ENCODE measurements at regions not wholly inside any gene's neighbourhood (a gene's known extent, or its start where the extent isn't known, plus 50 kb on each side); places are given as distances from the start of the nearest gene placed in this dataset.

DNA sequence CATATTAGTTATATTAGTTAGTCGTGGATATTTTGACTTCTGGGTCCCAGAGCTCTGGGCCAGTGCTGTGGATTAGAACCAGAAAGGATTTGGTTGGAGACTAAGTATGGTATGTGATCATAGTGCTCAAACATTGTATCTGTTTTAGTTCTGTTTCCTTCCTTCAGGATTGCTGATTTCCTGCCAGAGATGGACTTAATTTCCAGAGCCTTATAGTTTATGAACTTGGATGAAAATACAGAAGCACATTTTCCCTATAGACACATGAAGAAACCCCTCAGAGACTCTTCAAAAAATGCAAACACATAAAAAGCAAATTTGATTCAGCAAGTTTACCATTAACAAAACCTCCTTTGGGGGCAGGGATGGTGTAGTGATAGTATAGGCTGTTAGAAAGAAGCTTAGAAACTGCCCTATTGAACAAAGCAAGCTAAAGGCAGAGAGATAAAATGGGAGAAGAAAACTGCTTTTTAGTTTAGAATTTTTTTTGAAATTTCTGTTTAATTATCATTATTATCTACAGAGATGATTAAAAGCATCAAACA lies 88.7 kb upstream of the EFEMP1 start:
- no peak for TF ChIP-seq CTCF (IDR thresholded peaks at IDR 0.05; ENCODE audit: insufficient read depth, low read length, poor library complexity, severe bottlenecking)
- no peak for TF ChIP-seq EZH2phosphoT487 (conservative IDR thresholded peaks at IDR 0.05; ENCODE audit: low read length)
- no peak overlapping the region for H2AFZ ChIP-seq (ENCODE audit: low read depth, low read length, severe bottlenecking)
- no peak overlapping the region for H3K9ac ChIP-seq (ENCODE audit: low read length)
- no peaks in the 10 kb centered on the region for H4K20me1 ChIP-seq (ENCODE audit: low read depth, low read length)
- H3K4me2 ChIP-seq (ENCODE audit: low read depth, low read length, poor library complexity, severe bottlenecking): no peak overlapping the region
- no peaks in the 10 kb centered on the region for H3K27me3 ChIP-seq (ENCODE audit: low read length)
- no peaks in the 10 kb centered on the region for H3F3A ChIP-seq (ENCODE audit: insufficient read depth)
- no peaks in the 10 kb centered on the region for H3K9me2 ChIP-seq (replicated peaks; ENCODE audit: insufficient read depth, low read length)
- no peaks in the 10 kb centered on the region for H3K9me3 ChIP-seq (ENCODE audit: insufficient read depth, low read length)
- H3K27ac ChIP-seq (ENCODE audit: low read depth, low read length): no peak overlapping the region
- H3K4me3 ChIP-seq (ENCODE audit: insufficient read depth, low read length, poor library complexity, severe bottlenecking): no peak overlapping the region
- no peaks in the 10 kb centered on the region for H3K79me2 ChIP-seq (ENCODE audit: insufficient read depth, low read length)
- no peaks in the 10 kb centered on the region for H3K36me3 ChIP-seq (ENCODE audit: low read length)

- no peaks in the 10 kb centered on the region for H3K27me3 ChIP-seq (ENCODE audit: low read length)
- no peak overlapping the region for H2AFZ ChIP-seq (ENCODE audit: low read depth, low read length, severe bottlenecking)
- no peaks in the 10 kb centered on the region for H3F3A ChIP-seq (ENCODE audit: insufficient read depth)
- TF ChIP-seq EZH2phosphoT487 (conservative IDR thresholded peaks at IDR 0.05; ENCODE audit: low read length) (no peak), CTCF (IDR thresholded peaks at IDR 0.05; ENCODE audit: insufficient read depth, low read length, poor library complexity, severe bottlenecking) (no peak)
- no peaks in the 10 kb centered on the region for H3K79me2 ChIP-seq (ENCODE audit: insufficient read depth, low read length)
- no peaks in the 10 kb centered on the region for H3K9me3 ChIP-seq (ENCODE audit: insufficient read depth, low read length)
- no peaks in the 10 kb centered on the region for H4K20me1 ChIP-seq (ENCODE audit: low read depth, low read length)
- H3K9ac ChIP-seq (ENCODE audit: low read length): no peak overlapping the region
- no peak overlapping the region for H3K27ac ChIP-seq (ENCODE audit: low read depth, low read length)
- no peaks in the 10 kb centered on the region for H3K36me3 ChIP-seq (ENCODE audit: low read length)
- H3K9me2 ChIP-seq (replicated peaks; ENCODE audit: insufficient read depth, low read length): no peaks in the 10 kb centered on the region
- no peak overlapping the region for H3K4me3 ChIP-seq (ENCODE audit: insufficient read depth, low read length, poor library complexity, severe bottlenecking)
- no peak overlapping the region for H3K4me2 ChIP-seq (ENCODE audit: low read depth, low read length, poor library complexity, severe bottlenecking)
Measured at GRCh38 chr2:56013475-56013874, 89.9 kb upstream of the EFEMP1 start.

DNA sequence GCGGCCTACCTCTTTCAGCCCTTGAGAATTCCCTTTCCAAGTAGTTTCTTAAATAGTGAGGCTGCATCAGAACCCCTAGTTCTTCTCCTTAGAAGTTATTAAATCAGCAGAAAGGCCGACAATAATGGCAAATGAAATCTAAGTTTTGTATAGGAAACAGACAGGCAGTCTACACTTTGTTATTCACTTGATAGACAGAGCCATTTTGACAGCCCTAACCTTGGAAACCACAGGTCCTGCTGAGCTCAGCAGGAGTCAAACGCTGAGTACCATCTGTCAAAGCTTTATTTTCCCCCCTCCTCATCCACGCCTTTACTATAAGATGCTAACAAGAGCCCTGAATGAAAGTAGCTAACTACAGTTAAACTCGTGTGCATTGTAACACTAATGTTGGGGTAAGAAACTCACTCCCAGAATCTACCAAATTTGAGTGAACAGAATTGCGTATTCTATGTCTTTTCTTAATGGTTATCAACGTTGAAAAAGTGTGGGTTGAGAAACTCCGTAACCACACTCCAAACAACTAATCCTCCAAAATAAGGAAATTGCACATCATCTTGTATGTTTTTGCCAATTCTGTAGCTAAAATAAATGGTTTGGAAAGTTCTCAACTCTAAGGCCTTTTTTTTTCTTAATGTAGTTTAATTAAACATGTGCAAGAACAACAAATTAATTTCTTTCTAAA lies 90.6 kb upstream of the EFEMP1 start:
- Histone ChIP-seq H3K27ac (ENCODE audit: low read depth, low read length) (no peak overlapping the region), H3K4me2 (ENCODE audit: low read depth, low read length, poor library complexity, severe bottlenecking) (no peak overlapping the region), H3K79me2 (ENCODE audit: insufficient read depth, low read length) (no peaks in the 10 kb centered on the region)

More for the DNA sequence above, 90.6 kb upstream of the EFEMP1 start:
- Histone ChIP-seq H3K36me3 (ENCODE audit: low read length) (no peaks in the 10 kb centered on the region), H3K9ac (ENCODE audit: low read length) (no peak overlapping the region), H3K4me3 (ENCODE audit: insufficient read depth, low read length, poor library complexity, severe bottlenecking) (no peak overlapping the region), H4K20me1 (ENCODE audit: low read depth, low read length) (no peaks in the 10 kb centered on the region), H3K27me3 (ENCODE audit: low read length) (no peaks in the 10 kb centered on the region), H3K9me3 (ENCODE audit: insufficient read depth, low read length) (no peaks in the 10 kb centered on the region), H3K9me2 (replicated peaks; ENCODE audit: insufficient read depth, low read length) (no peaks in the 10 kb centered on the region), H3F3A (ENCODE audit: insufficient read depth) (no peaks in the 10 kb centered on the region), H2AFZ (ENCODE audit: low read depth, low read length, severe bottlenecking) (no peak overlapping the region)
- TF ChIP-seq EZH2phosphoT487 (conservative IDR thresholded peaks at IDR 0.05; ENCODE audit: low read length): no peak
- no peak for TF ChIP-seq CTCF (IDR thresholded peaks at IDR 0.05; ENCODE audit: insufficient read depth, low read length, poor library complexity, severe bottlenecking)
